ENCODE measurements at regions not wholly inside any gene's neighbourhood (a gene's known extent, or its start where the extent isn't known, plus 50 kb on each side); places are given as distances from the start of the nearest gene placed in this dataset.

DNA sequence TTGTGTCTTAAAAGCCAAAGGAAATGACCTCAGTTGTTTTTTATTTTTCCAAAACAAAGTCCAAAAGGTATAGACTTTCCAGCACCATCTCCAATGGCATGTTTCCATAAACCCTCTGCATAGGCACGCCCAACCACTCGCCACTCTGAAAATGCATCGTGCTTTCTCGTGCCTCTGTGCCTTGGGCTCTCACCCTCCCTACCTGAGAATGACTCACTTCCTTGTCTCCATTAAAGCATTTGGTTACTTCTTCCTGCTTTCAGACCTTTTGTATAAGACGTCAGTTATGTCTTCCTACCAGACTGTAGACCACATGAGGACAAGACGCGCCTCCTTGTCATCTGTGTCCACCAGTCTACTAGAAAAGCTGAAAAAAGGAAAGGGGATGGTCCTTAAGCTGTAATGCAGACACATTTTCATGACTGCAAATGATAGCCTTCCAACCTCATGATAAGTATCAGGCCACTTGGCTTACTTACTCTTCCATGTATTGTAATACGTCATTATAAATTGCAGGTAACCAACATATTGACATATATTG is 61.2 kb upstream of the CDYL start:
- Histone ChIP-seq H3K27ac (replicated peaks) (no peak overlapping the region), H3K36me3 (no peaks in the 10 kb centered on the region), H3K9me3 (replicated peaks) (no peaks in the 10 kb centered on the region), H3K4me1 (no peaks in the 10 kb centered on the region), H3K4me3 (no peak overlapping the region), H3K27me3 (ENCODE audit: low read depth) (no peaks in the 10 kb centered on the region)
- TF ChIP-seq, protein P1, sequence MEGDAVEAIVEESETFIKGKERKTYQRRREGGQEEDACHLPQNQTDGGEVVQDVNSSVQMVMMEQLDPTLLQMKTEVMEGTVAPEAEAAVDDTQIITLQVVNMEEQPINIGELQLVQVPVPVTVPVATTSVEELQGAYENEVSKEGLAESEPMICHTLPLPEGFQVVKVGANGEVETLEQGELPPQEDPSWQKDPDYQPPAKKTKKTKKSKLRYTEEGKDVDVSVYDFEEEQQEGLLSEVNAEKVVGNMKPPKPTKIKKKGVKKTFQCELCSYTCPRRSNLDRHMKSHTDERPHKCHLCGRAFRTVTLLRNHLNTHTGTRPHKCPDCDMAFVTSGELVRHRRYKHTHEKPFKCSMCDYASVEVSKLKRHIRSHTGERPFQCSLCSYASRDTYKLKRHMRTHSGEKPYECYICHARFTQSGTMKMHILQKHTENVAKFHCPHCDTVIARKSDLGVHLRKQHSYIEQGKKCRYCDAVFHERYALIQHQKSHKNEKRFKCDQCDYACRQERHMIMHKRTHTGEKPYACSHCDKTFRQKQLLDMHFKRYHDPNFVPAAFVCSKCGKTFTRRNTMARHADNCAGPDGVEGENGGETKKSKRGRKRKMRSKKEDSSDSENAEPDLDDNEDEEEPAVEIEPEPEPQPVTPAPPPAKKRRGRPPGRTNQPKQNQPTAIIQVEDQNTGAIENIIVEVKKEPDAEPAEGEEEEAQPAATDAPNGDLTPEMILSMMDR (IDR thresholded peaks at IDR 0.05; ENCODE audit: borderline replicate concordance), result no peak
- intact Hi-C loops (cut with micrococcal nuclease), result no loop called here
- DNase-seq, result no peak

DNA sequence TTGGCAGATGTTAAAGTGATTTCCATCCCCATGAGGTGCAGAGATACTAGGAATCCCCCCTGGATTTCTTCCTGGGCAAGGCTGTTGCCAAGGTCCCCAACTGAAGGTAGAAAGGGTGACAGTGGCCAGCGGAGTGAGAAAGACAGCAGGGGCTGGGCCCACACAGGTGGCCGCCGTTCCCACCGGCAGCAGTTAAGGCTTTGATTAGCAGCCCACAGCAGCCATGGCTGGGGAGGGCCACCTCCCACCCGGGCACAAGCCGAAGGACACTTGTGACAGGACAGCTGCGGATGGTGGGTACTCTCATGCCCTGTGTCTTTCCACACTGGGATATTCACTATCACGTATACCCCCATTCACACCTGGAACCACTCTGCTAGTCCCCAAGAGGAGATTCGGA is 63.9 kb upstream of the CDYL start:
- Histone ChIP-seq H3K27me3 (ENCODE audit: low read depth) (no peaks in the 10 kb centered on the region), H3K4me1 (no peaks in the 10 kb centered on the region), H3K4me3 (no peak overlapping the region), H3K9me3 (replicated peaks) (peaks cover 11% of the 10 kb centered on the region), H3K27ac (replicated peaks) (no peak overlapping the region), H3K36me3 (no peaks in the 10 kb centered on the region)
- intact Hi-C loops (cut with micrococcal nuclease), result no loop called here
- DNase-seq, result no peak
- TF ChIP-seq, protein P1 (IDR thresholded peaks at IDR 0.05; ENCODE audit: borderline replicate concordance), result no peak

DNA sequence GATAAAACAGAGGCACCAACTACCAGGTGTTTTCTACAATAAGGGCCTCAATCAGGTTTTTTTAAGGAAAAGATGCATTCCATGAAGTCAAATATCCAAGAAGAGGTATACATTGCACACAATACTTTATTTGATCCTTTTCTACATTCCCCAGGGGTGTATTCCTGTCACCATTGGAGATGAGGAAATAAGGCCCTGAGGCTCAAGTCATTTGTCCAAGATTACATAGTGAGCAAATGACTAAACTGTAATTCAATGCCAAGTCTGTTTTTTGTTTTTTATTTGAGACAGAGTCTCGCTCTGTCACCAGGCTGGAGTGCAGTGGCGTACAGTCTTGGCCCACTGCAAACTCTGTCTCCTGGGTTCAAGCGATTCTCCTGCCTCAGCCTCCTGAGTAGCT is 69.2 kb upstream of the CDYL start:
- Histone ChIP-seq H3K9me3 (replicated peaks) (peaks cover 18% of the 10 kb centered on the region), H3K4me3 (no peak overlapping the region), H3K27ac (replicated peaks) (no peak overlapping the region), H3K4me1 (no peaks in the 10 kb centered on the region), H3K27me3 (ENCODE audit: low read depth) (no peaks in the 10 kb centered on the region), H3K36me3 (no peaks in the 10 kb centered on the region)
- DNase-seq, result no peak
- TF ChIP-seq, protein P1 (IDR thresholded peaks at IDR 0.05; ENCODE audit: borderline replicate concordance), result no peak
- intact Hi-C loops (cut with micrococcal nuclease), result no loop called here

DNA sequence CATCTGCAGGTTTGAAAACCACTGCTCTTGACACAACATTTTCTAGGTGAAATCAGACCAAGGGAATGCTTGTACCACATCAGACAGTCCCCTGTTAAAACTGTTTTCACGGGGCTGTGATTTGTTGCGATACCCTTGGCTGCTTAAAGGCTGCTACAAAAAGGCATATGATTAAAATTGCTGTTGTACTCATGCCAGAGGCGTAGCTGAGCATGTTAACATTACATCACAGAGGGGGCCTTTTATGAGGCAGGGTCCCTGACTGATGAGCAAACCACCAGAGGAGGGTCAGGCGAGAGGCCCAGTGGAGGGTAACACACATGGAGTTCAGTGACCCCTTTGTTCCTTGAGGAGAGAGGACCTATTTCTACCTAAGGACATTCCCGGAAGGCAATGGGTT is 70.4 kb upstream of the CDYL start:
- TF ChIP-seq, protein P1 (IDR thresholded peaks at IDR 0.05; ENCODE audit: borderline replicate concordance), result no peak
- Histone ChIP-seq H3K36me3 (no peaks in the 10 kb centered on the region), H3K4me1 (no peaks in the 10 kb centered on the region), H3K27me3 (ENCODE audit: low read depth) (no peaks in the 10 kb centered on the region), H3K27ac (replicated peaks) (no peak overlapping the region), H3K9me3 (replicated peaks) (peaks cover 18% of the 10 kb centered on the region), H3K4me3 (no peak overlapping the region)
- intact Hi-C loops (cut with micrococcal nuclease), result no loop called here
- DNase-seq, result no peak

DNA sequence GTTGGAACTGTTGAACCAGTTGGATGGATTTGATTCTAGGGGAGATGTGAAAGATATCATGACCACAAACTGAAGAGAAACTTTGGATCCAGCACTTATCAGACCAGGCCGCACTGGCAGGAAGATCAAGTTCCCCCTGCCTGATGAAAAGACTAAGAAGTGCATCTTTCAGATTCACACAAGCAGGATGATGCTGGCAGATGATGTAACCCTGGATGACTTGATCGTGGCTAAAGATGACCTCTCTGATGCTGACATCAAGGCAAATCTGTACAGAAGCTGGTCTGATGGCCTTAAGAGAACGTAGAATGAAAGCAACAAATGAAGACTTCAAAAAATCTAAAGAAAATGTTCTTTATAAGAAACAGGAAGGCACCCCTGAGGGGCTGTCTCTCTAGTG is 72.8 kb upstream of the CDYL start:
- peaks cover 16% of the 10 kb centered on the region for H3K9me3 ChIP-seq (replicated peaks)
- no peak for DNase-seq
- H3K36me3 ChIP-seq, result no peaks in the 10 kb centered on the region
- H3K27ac ChIP-seq (replicated peaks), result no peak overlapping the region
- H3K4me1 ChIP-seq, result no peaks in the 10 kb centered on the region
- TF ChIP-seq, protein P1 (IDR thresholded peaks at IDR 0.05; ENCODE audit: borderline replicate concordance), result no peak
- no peaks in the 10 kb centered on the region for H3K27me3 ChIP-seq (ENCODE audit: low read depth)
- no peak overlapping the region for H3K4me3 ChIP-seq
- intact Hi-C loops (cut with micrococcal nuclease), result no loop called here
